HG03060 (cell line): ENCODE measurements at regions not wholly inside any gene's neighbourhood (a gene's known extent, or its start where the extent isn't known, plus 50 kb on each side); places are given as distances from the start of the nearest gene placed in this dataset.
A peak's percentile ranks its signal among the peaks of the same experiment; 100 is the strongest.

ENCODE experiments used
- ATAC-seq: cut with Tn5 transposase; IDR thresholded peaks from one replicate; pipeline ENCODE4 v1.9.1; 2021; ENCODE audit warnings: low read depth, moderate number of reproducible peaks; ENCODE audit not compliant: unreplicated experiment

DNA sequence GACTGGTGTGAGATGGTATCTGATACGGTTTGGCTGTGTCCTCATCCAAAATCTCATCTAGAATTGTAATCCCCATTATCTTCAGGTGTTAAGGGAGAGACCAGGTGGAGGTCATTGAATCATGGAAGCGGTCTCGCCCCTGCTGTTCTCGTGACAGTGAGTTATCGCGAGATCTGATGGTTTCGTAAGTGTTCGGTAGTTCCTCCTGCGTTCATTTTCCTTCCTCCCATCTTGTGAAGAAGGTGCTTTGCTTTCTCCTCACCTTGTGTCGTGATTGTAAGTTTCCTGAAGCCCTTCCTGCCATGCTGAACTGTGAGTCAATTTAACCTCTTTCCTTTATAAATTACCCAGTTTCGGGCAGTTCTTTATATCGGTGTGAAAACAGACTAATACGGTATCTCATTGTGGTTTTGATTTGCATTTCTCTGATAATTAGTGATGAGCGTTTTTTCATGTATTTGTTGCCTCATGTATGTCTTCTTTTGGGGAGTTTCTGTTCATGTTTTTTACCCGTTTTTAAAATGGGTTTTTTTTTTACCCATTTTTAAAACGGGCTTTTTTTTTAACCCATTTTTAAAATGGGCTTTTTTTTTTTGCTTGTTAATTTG, 102.8 kb upstream of the SLC10A2 start:
- no peak for ATAC-seq

DNA sequence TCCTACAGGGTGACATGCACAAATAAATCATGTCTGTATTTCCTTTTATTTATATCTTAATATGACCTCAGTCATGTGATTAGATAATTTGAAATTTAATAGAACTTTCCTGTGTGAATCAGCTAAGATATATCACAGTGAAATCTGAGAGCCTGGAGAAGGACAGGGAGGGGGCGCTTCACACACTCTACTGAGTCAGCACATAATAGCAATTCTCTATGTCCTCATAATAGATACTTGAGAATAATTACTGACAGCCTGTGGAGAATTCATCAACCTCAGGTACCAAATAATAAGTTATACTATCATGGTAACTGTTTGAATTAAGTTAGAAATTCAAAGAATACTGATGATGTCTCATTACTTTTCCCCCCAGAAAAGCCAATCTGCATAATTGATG, 98.0 kb upstream of the SLC10A2 start:
- ATAC-seq, result no peak

DNA sequence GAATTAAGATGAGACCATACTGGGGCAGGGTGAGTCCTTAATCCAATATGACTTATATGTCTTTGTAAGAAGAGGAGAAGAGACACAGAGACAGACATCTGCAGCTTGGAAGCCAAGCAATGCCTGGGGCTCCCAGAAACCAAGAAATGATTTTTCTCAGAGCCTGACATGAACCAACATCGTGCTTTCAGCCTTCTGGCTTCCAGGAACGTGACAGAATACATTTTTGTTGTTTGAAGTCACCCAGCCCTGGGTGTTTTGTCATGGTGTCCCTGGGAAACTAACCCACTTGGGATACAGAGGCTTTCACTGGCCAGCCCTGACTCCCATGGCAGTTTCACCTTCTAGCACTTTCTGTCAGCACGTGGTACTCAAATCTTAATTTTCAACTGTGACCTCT, 95.3 kb upstream of the SLC10A2 start:
- ATAC-seq, result no peak

DNA sequence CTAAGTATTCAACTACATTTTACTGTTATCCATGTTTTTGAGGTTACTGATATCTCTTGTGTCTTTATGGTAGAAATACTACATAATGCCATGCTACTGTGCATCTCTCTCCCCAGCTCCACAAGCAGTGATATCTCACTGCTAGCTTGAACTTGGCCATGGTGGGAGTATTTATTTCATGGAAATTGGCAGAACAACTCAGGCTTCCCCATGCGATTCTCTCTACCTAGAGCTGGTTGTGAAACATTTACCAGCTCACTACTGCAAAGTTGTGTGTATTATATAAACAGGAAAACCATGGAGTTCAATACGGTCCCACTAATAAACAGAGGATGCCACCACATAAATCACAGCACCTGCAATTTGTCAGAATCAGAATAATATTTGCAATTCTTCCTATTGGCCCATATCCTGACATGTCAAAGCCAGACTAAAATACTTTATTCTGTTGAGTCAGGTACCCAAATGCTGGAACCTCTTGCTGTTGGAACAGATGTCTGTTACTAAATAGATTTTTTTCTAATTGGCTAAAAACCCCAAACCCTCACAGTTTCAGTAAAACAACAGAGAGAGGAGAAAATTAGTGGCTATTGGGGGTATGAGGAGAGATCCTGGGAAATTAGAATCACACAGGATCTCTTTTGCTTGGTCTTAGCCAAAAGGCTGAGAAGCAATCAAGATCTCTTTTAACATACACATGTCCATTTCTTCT, 91.4 kb upstream of the SLC10A2 start:
- ATAC-seq, result no peak

DNA sequence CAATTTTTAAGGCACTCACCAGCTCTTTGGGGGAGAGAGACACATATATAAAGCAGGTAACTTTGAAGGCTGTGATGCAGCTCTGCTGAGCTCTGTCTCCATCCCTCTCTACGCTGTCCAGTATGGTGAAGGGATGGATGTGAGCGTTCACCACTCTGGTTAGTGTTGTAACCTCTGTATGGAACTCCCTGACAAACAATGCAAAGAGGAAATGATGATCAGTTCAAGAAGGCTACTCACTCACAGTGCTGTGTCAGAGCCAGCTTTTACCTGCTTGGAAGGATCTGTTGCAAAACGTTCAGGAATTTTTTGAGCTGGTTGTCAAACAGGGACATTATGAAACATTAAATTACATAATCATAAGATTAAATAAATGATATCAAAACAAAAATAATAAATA, 90.8 kb upstream of the SLC10A2 start:
- ATAC-seq, result no peak

DNA sequence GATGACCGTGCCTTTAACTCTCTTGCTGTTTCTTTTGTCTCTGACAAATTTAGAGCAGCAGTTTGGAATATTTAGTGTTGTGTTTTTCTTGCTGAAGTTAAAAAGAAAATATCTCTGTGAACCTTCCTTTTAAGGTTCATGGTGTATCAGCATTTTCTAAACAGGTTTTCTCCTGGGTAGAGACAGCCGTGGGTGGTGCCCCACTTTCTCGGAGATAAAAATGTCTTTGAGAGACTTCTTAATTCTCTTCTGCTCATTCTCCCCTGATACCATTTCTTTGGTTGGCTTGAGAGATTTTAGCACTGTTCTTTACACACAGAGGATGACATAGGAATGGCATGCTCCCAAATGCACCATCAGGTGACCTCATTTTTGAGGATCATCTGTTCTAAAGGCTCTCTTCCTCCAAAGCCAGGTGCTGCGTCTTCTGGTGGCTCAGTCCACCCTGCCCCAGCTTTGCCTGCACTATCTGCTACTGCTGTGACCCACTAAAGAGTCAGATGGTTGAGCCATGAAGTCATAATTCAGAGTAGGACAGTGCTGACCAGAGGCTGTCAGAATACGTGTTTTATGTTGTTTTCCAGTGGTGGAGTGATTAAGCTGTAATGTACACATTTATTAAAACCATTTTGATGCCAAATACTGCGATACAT, 90.3 kb upstream of the SLC10A2 start:
- ATAC-seq, result no peak

DNA sequence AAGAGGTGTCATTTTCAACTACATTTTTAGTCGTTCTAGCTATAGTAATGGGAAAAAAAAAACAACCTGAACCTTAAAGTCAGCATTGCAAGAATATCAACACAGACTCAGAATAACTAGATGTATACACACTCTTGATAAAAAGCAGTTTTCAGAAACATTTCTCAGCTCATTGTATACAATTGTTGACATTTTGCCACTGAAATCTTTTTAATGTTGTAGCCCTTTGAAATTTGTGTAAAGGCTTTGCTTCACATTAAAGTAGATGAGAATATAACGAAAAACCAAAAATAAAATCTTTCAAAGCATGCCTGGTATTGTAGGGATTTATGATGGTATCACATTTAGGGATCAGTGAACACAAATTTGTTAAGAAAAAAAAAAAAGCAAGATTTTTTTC, 87.2 kb upstream of the SLC10A2 start:
- ATAC-seq, result no peak

DNA sequence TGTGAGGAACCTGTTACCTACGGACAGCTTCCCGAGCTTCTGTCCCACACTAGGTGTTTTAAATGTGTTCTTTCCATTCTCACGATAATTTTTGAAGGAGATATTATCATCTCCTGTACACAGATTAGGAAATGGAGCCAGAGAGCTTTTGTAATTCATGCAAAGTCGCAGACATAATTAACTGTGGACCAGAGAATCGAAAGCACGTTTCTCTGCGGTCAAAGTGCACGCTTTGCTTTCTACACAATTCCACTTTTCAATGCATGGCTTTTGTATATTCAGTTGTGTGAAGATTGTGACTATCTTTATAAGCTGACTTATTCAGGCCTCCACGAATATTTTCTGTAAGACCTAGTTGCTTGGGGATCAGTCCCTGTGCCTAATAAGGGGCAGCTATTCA, 81.7 kb upstream of the SLC10A2 start:
- no peak for ATAC-seq

DNA sequence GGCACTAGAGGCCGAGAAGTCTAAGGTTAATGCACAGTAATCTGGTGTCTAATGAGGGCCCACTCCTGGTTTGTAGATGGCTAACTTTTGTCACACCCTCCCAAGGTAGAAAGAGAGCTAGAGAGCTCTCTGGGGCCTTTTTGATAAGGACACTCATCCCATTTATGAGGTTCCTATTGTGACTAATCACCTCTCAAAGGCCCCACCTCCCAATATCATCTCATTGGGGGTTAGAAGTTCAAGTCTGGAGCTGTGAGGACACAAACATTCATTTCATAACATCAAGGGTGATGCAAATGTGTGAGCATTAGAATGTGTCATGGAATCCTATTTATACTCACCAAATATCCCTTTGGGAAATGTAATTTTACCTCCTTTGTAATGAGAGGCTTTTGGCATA, 79.2 kb upstream of the SLC10A2 start:
- no peak for ATAC-seq

DNA sequence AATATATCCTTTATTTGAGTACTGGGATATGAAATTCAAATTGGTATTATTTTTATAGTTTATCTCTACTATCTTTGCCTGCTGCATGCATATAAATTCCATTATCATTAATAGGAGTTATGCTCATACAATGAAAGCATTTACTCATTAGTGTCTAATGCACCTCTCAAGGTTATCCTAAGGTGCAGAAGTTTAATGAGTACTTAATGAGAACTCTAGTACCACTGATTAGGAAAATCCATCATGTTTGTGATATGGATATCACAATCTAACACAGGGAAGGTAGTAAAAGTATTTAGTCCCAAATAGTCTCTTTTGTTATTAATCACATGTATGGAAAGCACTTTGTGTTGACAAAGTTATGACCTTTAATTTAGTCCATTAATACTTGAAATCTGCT, 77.2 kb upstream of the SLC10A2 start:
- ATAC-seq, result no peak

DNA sequence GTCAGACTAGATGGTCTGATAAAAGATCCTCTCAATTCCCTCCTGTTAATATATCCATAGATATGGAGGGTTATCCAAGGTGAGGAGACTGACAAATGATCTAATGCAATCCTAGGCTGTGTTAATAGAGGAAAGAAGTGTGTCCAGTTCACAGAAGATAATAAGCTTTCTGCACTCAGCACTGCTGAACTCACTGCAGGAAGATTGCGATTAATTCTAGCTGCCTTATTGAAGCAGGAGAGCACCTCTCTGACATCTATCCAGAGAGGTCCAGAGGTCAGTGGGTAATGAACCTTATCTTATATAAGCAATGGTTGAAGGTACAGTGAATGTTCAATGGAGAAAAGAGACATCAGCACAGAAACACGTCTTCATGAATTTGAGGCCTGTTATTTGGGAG, 75.9 kb upstream of the SLC10A2 start:
- no peak for ATAC-seq

DNA sequence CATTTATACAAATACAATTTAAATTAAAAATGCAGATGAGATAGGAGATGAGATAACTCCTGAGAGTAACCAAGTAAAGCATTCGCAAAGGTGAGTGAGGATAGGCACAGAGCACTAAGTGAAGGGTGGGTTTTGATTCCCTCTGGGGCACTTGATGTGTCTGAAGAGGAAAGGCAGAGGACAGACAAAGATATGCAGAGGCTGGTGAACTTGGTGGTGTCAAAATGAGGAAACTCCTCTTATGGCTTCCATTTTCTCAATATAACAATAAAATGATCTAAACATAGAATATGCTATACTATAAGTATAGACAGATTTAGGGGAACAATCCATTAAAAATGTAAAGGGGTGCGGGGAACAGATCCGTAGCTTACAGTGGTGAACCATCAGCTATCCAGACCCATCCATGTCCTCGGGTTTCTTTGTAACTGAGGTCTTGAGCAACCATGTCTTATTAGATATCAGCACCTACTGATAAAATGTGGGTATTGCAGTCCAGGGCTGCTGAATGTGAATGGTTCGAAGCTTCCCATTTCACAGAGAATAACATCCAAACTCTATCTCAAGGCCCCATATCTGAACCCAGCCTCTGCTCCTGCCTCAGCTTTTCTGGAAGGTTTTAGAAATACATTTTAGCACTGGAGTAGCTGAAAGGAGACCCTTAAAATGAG, 73.9 kb upstream of the SLC10A2 start:
- ATAC-seq, result peak; percentile 94

DNA sequence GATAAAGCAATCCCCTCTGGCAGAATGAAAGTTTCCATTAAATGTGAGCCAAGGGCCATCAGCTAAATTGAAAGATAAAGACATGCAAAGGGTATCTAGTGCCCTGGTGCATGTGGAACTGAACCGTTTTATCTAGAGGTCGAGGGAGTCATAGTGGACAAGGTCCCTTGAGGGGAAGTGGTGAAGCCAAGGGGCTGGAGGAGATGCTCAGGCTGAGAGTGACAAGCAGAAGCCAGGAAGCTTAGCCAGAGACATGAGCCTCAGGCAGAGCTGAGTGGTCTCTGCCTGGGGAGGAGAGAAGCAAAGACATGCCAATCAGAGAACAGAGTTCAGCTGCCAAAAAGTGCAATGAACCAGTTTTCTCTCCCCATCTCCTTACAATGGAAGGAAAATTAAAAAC, 68.1 kb upstream of the SLC10A2 start:
- ATAC-seq, result peak; percentile 60

DNA sequence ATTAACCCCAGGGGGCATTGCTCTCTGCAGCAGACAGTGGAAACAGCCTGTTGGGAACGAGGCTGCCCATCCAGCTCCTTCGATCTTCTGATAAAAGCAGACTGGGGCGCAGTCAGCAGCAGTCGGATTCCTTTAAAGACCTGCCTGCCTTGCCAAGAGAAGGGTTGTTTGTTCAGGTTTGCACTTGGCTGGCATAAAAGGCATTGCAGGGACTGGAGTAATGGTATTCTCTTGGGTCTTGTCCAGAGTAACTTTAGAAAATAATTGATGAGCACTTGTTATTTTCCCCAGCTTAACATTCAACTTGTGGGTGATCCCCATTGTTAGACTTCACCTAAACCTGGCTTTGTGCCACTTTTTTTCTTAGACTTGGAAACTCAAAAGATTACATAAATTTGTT, 67.3 kb upstream of the SLC10A2 start:
- no peak for ATAC-seq

DNA sequence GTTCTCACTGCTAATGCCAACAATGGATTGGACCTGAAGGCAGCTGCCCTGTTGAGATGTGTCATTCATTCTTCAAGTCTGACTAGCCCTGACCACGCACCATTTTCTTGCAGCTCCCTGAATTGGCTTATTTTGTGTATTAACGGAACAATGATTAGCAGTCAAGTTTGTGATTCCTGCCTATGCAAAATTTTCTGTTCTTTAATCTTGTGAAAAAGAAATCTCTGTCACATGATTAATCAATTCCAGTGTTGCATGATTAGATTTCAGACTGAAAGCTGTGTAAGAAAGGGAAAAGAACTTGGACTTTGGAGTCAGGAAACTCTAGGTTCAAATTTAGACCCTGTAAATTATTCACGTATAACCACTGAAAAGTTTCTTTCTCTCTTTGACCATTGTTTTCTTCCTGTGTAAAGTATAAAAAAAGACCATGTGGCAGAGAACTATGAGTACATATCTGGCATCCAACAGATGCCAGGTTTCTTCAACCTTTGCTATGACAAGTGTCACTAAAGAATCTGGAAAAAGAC, 64.5 kb upstream of the SLC10A2 start:
- peak; percentile 62 for ATAC-seq

DNA sequence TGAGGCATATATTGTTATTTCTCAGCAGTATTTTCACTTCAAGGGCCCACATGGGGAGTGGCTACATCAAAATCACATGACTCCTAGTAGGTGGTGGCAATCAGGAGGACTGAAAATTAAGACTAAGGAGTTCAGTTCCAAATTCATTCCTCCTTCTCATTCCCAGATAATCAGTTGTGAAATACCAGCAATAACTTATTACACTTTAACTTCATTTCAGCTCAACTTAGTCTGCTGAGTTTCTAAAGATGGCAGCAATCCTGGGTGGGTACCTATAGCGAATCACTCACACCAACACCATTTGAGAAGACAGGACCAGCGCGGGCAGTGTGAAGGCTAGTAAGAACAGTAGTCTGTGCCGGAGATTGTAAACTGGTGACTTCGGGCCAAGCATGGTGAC, 63.9 kb upstream of the SLC10A2 start:
- ATAC-seq, result no peak
